Natural killer cell (primary cell): ENCODE measurements at regions not wholly inside any gene's neighbourhood (a gene's known extent, or its start where the extent isn't known, plus 50 kb on each side); places are given as distances from the start of the nearest gene placed in this dataset.

ENCODE experiments used
- ATAC-seq, 3 donors: fragments of 150-1000 bp in 2 of 3; fragments of 200-7000 bp in 1 of 3; cut with Tn5 transposase; 1 replicate in 1 of 3; 2 replicates in 2 of 3; pipeline ENCODE4 v1.10.0; 2021; ENCODE audit warnings: mild to moderate bottlenecking in 2 of 3, moderate library complexity in 2 of 3
- DNase-seq, 2 donors: peaks; one replicate each; pipeline versions ENCODE4 v3.0.0 to v3.0.0-alpha.2; 2013 to 2021; ENCODE audit warnings: mixed read lengths in 1 of 2
- H3K27ac ChIP-seq: one replicate; pipeline ENCODE4 v1.5.1; 2013; ENCODE audit warnings: mild to moderate bottlenecking, low read length
- H3K27me3 ChIP-seq: one replicate; pipeline ENCODE4 v1.6.1; 2013; ENCODE audit warnings: low read length; ENCODE audit not compliant: control insufficient read depth, insufficient read depth
- H3K36me3 ChIP-seq: one replicate; pipeline ENCODE4 v1.6.1; 2013; ENCODE audit warnings: low read length; ENCODE audit not compliant: control insufficient read depth, insufficient read depth
- H3K4me1 ChIP-seq: one replicate; pipeline ENCODE4 v1.6.1; 2013; ENCODE audit warnings: low read length; ENCODE audit not compliant: control insufficient read depth, insufficient read depth
- H3K4me3 ChIP-seq: one replicate; pipeline ENCODE4 v1.5.1; 2013; ENCODE audit warnings: low read length
- H3K9me3 ChIP-seq: one replicate; pipeline ENCODE4 v1.6.1; 2013; ENCODE audit warnings: low read length; ENCODE audit not compliant: control insufficient read depth, insufficient read depth
- H3K27ac Mint-ChIP-seq, 2 donors: one replicate each; pipeline ENCODE4 v1.8.0; 2022; ENCODE audit warnings: mild to moderate bottlenecking in 2 of 2, mixed read lengths in 2 of 2, moderate library complexity in 1 of 2
- H3K27me3 Mint-ChIP-seq, 2 donors: one replicate each; pipeline ENCODE4 v1.8.0; 2022; ENCODE audit warnings: low read depth in 2 of 2, mixed read lengths in 2 of 2
- H3K36me3 Mint-ChIP-seq: one replicate; pipeline ENCODE4 v1.8.0; 2022; ENCODE audit warnings: mixed read lengths
- H3K4me1 Mint-ChIP-seq, 2 donors: one replicate each; pipeline ENCODE4 v1.8.0; 2022; ENCODE audit warnings: mixed read lengths in 2 of 2
- H3K4me3 Mint-ChIP-seq: one replicate; pipeline ENCODE4 v1.8.0; 2022; ENCODE audit warnings: mild to moderate bottlenecking, moderate library complexity, mixed read lengths
- H3K9me3 Mint-ChIP-seq, 2 donors: one replicate each; pipeline ENCODE4 v1.8.0; 2022; ENCODE audit warnings: mixed read lengths in 2 of 2
- CTCF ChIP-seq: fragments of 200-600 bp; IDR thresholded peaks from one replicate; pipeline ENCODE4 v1.8.0; 2022; ENCODE audit warnings: antibody characterized with exemption
- WGBS: methylation state at CpG from one replicate; pipeline ENCODE4 v1.1.7; 2013; ENCODE audit warnings: missing lambda C conversion rate; ENCODE audit not compliant: insufficient coverage; 5-methylcytosine and 5-hydroxymethylcytosine counted together
- intact Hi-C: fragments of 100-400 bp; cut with micrococcal nuclease; formaldehyde crosslinking; loops from one replicate; pipeline ENCODE4 v1.14.2; 2022

- Mint-ChIP-seq H3K27ac (no peak overlapping the region), H3K4me1 (no peaks in the 10 kb centered on the region), H3K4me3 (no peak overlapping the region), H3K27me3 (no peaks in the 10 kb centered on the region), H3K9me3 (peaks cover 8 to 13% of the 10 kb centered on the region in 2 donors), H3K36me3 (peaks cover 5% of the 10 kb centered on the region)
- WGBS, result 79% methylated on average over 7 of the region's 8 CpGs
- ATAC-seq (no peak), DNase-seq (no peak)
- intact Hi-C loops, result no loop called here
- no peak overlapping the region for H3K4me3 ChIP-seq
- H3K4me1 ChIP-seq, result no peaks in the 10 kb centered on the region
- no peaks in the 10 kb centered on the region for H3K27me3 ChIP-seq
- peaks cover 2% of the 10 kb centered on the region for H3K9me3 ChIP-seq
- no peaks in the 10 kb centered on the region for H3K36me3 ChIP-seq
- no peak overlapping the region for H3K27ac ChIP-seq
- TF ChIP-seq CTCF, result no peak
These were observed 1104.9 kb upstream of the SLC10A2 start for GRCh38 chr13:104170980-104171555.

- no peak for DNase-seq
- H3K27me3 Mint-ChIP-seq, result no peaks in the 10 kb centered on the region
These were observed 1097.8 kb upstream of the SLC10A2 start for GRCh38 chr13:104163866-104164630.

GRCh38 chr13:104160536-104160935 is 1094.3 kb upstream of the SLC10A2 start:
- no peak overlapping the region for H3K4me3 Mint-ChIP-seq
- intact Hi-C loops, result no loop called here
- TF ChIP-seq CTCF, result no peak
- Histone ChIP-seq H3K27me3 (no peaks in the 10 kb centered on the region), H3K36me3 (no peaks in the 10 kb centered on the region), H3K4me3 (no peak overlapping the region), H3K9me3 (peaks cover 2% of the 10 kb centered on the region), H3K4me1 (no peaks in the 10 kb centered on the region), H3K27ac (no peak overlapping the region)
- DNase-seq (no peak), ATAC-seq (no peak)
- H3K27ac Mint-ChIP-seq, result no peak overlapping the region
- WGBS, result no CpG with 5 or more reads among the region's 1 CpG
- H3K9me3 Mint-ChIP-seq, result peaks cover 7 to 15% of the 10 kb centered on the region in 2 donors
- H3K27me3 Mint-ChIP-seq, result no peaks in the 10 kb centered on the region
- no peaks in the 10 kb centered on the region for H3K36me3 Mint-ChIP-seq
- no peaks in the 10 kb centered on the region for H3K4me1 Mint-ChIP-seq

More at GRCh38 chr13:104163866-104164630, 1097.8 kb upstream of the SLC10A2 start:
- H3K4me3 Mint-ChIP-seq, result no peak overlapping the region
- no peak overlapping the region for H3K4me3 ChIP-seq
- no peak overlapping the region for H3K27ac Mint-ChIP-seq
- no peak overlapping the region for H3K27ac ChIP-seq
- H3K4me1 Mint-ChIP-seq, result no peaks in the 10 kb centered on the region
- H3K4me1 ChIP-seq, result no peaks in the 10 kb centered on the region
- ATAC-seq, result no peak
- peaks cover 4% of the 10 kb centered on the region for H3K9me3 ChIP-seq
- WGBS, result 93% methylated on average over 2 of the region's 4 CpGs
- TF ChIP-seq CTCF, result no peak
- H3K36me3 ChIP-seq, result no peaks in the 10 kb centered on the region
- no peaks in the 10 kb centered on the region for H3K36me3 Mint-ChIP-seq
- intact Hi-C loops, result no loop called here
- no peaks in the 10 kb centered on the region for H3K27me3 ChIP-seq
- H3K9me3 Mint-ChIP-seq, result peaks cover 9 to 18% of the 10 kb centered on the region in 2 donors
